ENCODE measurements at regions not wholly inside any gene's neighbourhood (a gene's known extent, or its start where the extent isn't known, plus 50 kb on each side); places are given as distances from the start of the nearest gene placed in this dataset.

DNA sequence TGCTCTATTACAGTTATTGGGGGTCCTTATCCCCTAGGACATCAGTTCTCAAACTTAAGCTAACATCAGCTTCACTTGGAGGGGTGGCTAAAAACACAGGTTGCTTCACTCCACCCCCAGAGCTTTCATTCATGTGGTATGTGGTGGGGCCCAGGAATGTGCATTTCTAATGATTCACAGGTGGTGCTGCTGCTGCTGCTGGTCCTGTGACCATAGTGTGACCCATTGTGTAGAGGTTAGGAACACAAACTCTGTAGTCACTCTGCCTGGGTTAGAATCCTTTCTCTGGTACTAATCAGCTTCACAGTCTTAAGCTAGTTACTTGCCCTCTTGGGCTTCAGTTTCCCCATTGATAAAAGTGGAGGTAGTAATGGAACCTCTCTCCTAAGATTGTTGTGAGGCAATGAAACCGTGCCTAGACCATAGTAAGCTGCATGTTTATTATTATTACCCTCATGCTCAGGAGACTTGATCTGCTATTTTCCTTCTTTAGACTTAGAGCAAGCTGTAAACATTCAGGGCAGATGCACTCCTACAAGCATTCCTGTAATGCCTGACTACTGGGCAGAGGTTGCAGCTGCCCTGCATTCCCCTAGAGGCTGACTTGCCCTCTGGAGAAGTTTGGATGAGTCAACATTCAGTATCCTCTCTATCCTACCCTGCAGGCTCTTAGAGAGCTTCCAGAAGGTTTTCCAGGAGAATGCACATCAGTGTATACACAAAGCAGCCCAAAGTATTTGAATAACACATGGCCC lies 94.1 kb upstream of the ACSL4 start:
- H3K4me2 ChIP-seq, result peak overlapping the region; percentile 63
- no peak overlapping the region for H3K4me3 ChIP-seq
- FAIRE-seq (no peak), ATAC-seq (peak; percentile 94 to 97), DNase-seq (ENCODE audit: low read depth in 1 of 2, low spot score in 1 of 2) (peak; percentile 21 to 50)
- peak overlapping the region; percentile 33 to 69; a peak in 5 of 6 replicates for H3K27ac ChIP-seq
- TF ChIP-seq, protein P1, sequence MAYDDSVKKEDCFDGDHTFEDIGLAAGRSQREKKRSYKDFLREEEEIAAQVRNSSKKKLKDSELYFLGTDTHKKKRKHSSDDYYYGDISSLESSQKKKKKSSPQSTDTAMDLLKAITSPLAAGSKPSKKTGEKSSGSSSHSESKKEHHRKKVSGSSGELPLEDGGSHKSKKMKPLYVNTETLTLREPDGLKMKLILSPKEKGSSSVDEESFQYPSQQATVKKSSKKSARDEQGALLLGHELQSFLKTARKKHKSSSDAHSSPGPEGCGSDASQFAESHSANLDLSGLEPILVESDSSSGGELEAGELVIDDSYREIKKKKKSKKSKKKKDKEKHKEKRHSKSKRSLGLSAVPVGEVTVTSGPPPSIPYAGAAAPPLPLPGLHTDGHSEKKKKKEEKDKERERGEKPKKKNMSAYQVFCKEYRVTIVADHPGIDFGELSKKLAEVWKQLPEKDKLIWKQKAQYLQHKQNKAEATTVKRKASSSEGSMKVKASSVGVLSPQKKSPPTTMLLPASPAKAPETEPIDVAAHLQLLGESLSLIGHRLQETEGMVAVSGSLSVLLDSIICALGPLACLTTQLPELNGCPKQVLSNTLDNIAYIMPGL (CRISPR knock-in tag; IDR thresholded peaks at IDR 0.05; ENCODE audit: borderline replicate concordance), result no peak
- no peak for TF ChIP-seq ZFP36 (IDR thresholded peaks at IDR 0.05; ENCODE audit: borderline replicate concordance, partially characterized antibody)
- TF ChIP-seq, protein P2, sequence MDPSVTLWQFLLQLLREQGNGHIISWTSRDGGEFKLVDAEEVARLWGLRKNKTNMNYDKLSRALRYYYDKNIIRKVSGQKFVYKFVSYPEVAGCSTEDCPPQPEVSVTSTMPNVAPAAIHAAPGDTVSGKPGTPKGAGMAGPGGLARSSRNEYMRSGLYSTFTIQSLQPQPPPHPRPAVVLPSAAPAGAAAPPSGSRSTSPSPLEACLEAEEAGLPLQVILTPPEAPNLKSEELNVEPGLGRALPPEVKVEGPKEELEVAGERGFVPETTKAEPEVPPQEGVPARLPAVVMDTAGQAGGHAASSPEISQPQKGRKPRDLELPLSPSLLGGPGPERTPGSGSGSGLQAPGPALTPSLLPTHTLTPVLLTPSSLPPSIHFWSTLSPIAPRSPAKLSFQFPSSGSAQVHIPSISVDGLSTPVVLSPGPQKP (IDR thresholded peaks at IDR 0.05; ENCODE audit: low read depth, low read length), result no peak
- no peak for TF ChIP-seq SREBF2 (IDR thresholded peaks at IDR 0.05)
- no peak for TF ChIP-seq POLR2A (IDR thresholded peaks at IDR 0.05; ENCODE audit: low read length)
- no peak for TF ChIP-seq FOSL2 (IDR thresholded peaks at IDR 0.05)
- TF ChIP-seq FOSL2 (CRISPR knock-in tag; IDR thresholded peaks at IDR 0.05), result peak; percentile 36
- TF ChIP-seq RAD21 (conservative IDR thresholded peaks at IDR 0.05 in 1 of 2, IDR thresholded peaks at IDR 0.05 in 1 of 2), result 0 out of 5 replicates have a peak, but pooled peaks of 1 of the 2 experiments have one; percentile 20
- TF ChIP-seq KDM1A (IDR thresholded peaks at IDR 0.05; ENCODE audit: low read depth), result no peak
- no peak for TF ChIP-seq NPAS2 (CRISPR knock-in tag; IDR thresholded peaks at IDR 0.05; ENCODE audit: borderline replicate concordance)
- CTCF ChIA-PET, result interaction anchor here (0.7 to 1.4 kb wide), 7 partner anchors 8 to 115 kb away, joined by 3 to 9 read pairs (median 4); no protein-coding TSS in a partner anchor
- WGBS (ENCODE audit: missing lambda C conversion rate), result 44% methylated on average over 1 of the region's 1 CpG
- no peaks in the 10 kb centered on the region for H3K9me3 ChIP-seq
- POLR2A ChIA-PET, result interaction anchor here (0.5 to 1.2 kb wide), 2 partner anchors 13 to 55 kb away, joined by 3 to 4 read pairs; no protein-coding TSS in a partner anchor
- peaks cover 41% of the 10 kb centered on the region for H3K4me1 ChIP-seq

DNA sequence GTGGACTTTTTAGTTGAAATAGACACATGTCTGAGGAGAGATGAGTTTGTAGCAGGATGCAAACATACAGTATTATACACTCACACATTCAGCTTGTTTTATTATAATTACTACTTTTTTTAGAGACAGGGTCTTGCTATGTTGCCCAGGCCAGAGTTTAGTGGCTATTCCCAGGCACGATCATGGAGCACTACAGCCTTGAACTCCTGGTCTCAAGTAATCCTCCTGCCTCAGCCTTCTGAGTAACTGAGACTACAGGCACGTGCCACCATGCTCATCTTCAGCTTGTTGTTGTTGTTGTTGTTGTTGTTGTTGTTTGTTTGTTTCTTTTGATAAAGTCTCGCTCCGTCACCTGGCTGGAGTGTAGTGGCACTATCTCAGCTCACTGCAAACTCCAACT lies 94.7 kb upstream of the ACSL4 start:
- FAIRE-seq, result no peak
- Histone ChIP-seq H3K4me1 (peaks cover 41% of the 10 kb centered on the region), H3K4me2 (peak overlapping the region; percentile 63), H3K9me3 (no peaks in the 10 kb centered on the region), H3K27ac (peak overlapping the region; percentile 22 to 69; a peak in 4 of 6 replicates), H3K4me3 (no peak overlapping the region)
- peak; percentile 7 to 32; a peak in 1 of 6 replicates for ATAC-seq
- 81% methylated on average over 4 of the region's 4 CpGs for WGBS (ENCODE audit: missing lambda C conversion rate)
- ChIA-PET POLR2A (interaction anchor here (0.5 to 1.2 kb wide), 2 partner anchors 13 to 54 kb away, joined by 3 to 4 read pairs; no protein-coding TSS in a partner anchor), CTCF (interaction anchor here (1.0 to 1.4 kb wide), 5 partner anchors 8 to 115 kb away, joined by 4 to 9 read pairs (median 4); no protein-coding TSS in a partner anchor)
- no peak for DNase-seq (ENCODE audit: low read depth in 1 of 2, low spot score in 1 of 2)
- TF ChIP-seq HOXB13 (CRISPR knock-in tag; IDR thresholded peaks at IDR 0.05; ENCODE audit: low read depth) (no peak), CBX8 (IDR thresholded peaks at IDR 0.05) (no peak), NPAS2 (CRISPR knock-in tag; IDR thresholded peaks at IDR 0.05; ENCODE audit: borderline replicate concordance) (no peak), KDM5A (IDR thresholded peaks at IDR 0.05) (no peak), HOXB5 (CRISPR knock-in tag; IDR thresholded peaks at IDR 0.05) (no peak), MAZ (IDR thresholded peaks at IDR 0.05; ENCODE audit: borderline replicate concordance, low read depth, low read length) (no peak), SMC3 (IDR thresholded peaks at IDR 0.05) (no peak)
- TF ChIP-seq, protein P3, sequence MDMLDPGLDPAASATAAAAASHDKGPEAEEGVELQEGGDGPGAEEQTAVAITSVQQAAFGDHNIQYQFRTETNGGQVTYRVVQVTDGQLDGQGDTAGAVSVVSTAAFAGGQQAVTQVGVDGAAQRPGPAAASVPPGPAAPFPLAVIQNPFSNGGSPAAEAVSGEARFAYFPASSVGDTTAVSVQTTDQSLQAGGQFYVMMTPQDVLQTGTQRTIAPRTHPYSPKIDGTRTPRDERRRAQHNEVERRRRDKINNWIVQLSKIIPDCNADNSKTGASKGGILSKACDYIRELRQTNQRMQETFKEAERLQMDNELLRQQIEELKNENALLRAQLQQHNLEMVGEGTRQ (IDR thresholded peaks at IDR 0.05), result no peak

DNA sequence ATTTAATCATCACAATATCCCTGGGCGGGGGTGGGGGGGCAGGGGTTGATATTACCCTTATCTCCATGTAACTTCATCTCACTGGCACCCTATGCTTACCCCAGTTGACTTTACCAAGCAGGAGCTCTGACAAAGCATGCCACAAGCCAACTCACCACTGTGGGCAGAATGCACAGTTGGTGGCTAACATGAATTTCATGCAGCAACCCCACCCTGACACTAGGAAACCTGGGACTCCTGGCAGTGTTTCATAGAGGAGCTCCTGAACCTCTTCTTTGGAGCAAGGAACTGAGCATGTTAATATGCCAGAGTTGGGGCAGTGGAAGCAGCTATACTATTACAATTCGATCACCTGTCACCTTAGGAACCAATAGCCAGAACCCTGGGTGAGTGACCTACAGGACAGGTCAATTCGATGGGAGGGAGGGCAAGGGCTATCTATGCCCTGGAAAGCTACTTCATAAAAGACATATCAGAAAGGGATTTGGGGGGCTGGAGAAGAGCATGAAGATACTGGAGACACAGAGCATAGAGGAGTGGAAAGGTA lies 97.2 kb upstream of the ACSL4 start:
- WGBS (ENCODE audit: missing lambda C conversion rate), result 42% methylated on average over 3 of the region's 3 CpGs
- H3K9me3 ChIP-seq, result no peaks in the 10 kb centered on the region
- ATAC-seq, result peak in 1 of 2 experiments; percentile 31; a peak in 3 of 6 replicates
- H3K4me2 ChIP-seq, result peak overlapping the region; percentile 74
- POLR2A ChIA-PET, result interaction anchor here (1.3 to 1.5 kb wide), 2 partner anchors 17 to 97 kb away, joined by 4 to 6 read pairs; partner anchors contain the start of gene ACSL4
- no peak overlapping the region for H3K4me3 ChIP-seq
- H3K27ac ChIP-seq, result peak overlapping the region; percentile 71 to 84
- no peak for FAIRE-seq
- DNase-seq (ENCODE audit: low read depth in 1 of 2, low spot score in 1 of 2), result no peak
- CTCF ChIA-PET, result interaction anchor here (1.1 to 2.0 kb wide), 4 partner anchors 19 to 117 kb away, joined by 3 to 7 read pairs (median 5); no protein-coding TSS in a partner anchor
- H3K4me1 ChIP-seq, result peaks cover 41% of the 10 kb centered on the region
- TF ChIP-seq RCOR1 (IDR thresholded peaks at IDR 0.05; ENCODE audit: low read depth, low read length) (no peak), NFE2L2 (conservative IDR thresholded peaks at IDR 0.05; ENCODE audit: low read length) (no peak), ZNF302 (CRISPR knock-in tag; IDR thresholded peaks at IDR 0.05) (no peak), HEYL (CRISPR knock-in tag; IDR thresholded peaks at IDR 0.05) (no peak), CBX8 (IDR thresholded peaks at IDR 0.05) (no peak), SMC3 (IDR thresholded peaks at IDR 0.05) (no peak), CEBPB (IDR thresholded peaks at IDR 0.05) (no peak), ZSCAN20 (CRISPR knock-in tag; IDR thresholded peaks at IDR 0.05) (no peak), GATA3 (IDR thresholded peaks at IDR 0.05; ENCODE audit: borderline replicate concordance) (no peak)
- TF ChIP-seq, protein P4, sequence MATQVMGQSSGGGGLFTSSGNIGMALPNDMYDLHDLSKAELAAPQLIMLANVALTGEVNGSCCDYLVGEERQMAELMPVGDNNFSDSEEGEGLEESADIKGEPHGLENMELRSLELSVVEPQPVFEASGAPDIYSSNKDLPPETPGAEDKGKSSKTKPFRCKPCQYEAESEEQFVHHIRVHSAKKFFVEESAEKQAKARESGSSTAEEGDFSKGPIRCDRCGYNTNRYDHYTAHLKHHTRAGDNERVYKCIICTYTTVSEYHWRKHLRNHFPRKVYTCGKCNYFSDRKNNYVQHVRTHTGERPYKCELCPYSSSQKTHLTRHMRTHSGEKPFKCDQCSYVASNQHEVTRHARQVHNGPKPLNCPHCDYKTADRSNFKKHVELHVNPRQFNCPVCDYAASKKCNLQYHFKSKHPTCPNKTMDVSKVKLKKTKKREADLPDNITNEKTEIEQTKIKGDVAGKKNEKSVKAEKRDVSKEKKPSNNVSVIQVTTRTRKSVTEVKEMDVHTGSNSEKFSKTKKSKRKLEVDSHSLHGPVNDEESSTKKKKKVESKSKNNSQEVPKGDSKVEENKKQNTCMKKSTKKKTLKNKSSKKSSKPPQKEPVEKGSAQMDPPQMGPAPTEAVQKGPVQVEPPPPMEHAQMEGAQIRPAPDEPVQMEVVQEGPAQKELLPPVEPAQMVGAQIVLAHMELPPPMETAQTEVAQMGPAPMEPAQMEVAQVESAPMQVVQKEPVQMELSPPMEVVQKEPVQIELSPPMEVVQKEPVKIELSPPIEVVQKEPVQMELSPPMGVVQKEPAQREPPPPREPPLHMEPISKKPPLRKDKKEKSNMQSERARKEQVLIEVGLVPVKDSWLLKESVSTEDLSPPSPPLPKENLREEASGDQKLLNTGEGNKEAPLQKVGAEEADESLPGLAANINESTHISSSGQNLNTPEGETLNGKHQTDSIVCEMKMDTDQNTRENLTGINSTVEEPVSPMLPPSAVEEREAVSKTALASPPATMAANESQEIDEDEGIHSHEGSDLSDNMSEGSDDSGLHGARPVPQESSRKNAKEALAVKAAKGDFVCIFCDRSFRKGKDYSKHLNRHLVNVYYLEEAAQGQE (IDR thresholded peaks at IDR 0.05), result no peak
